ACC112 (cell line): ENCODE measurements at regions not wholly inside any gene's neighbourhood (a gene's known extent, or its start where the extent isn't known, plus 50 kb on each side); places are given as distances from the start of the nearest gene placed in this dataset.
"Not testable (repeated sequence)": the region's sequence is repeated elsewhere in the genome, so short reads cannot be mapped to it uniquely, and the experiment has no call there.

ENCODE experiments used
- H2AFZ ChIP-seq: fragments of 200-600 bp; sonication (generic); one replicate; pipeline ENCODE4 v1.6.0; 2017; ENCODE audit warnings: antibody characterized with exemption, low read length; ENCODE audit not compliant: unreplicated experiment
- H3K27ac ChIP-seq: fragments of 200-600 bp; sonication (generic); 2 replicates; pipeline ENCODE4 v1.5.1; 2014; ENCODE audit warnings: low read depth, mild to moderate bottlenecking, antibody characterized with exemption, low read length, moderate library complexity
- H3K27me3 ChIP-seq: fragments of 200-600 bp; sonication (generic); 2 replicates; pipeline ENCODE4 v1.6.1; 2014; ENCODE audit warnings: mild to moderate bottlenecking, antibody characterized with exemption, low read length, moderate library complexity, mixed read lengths; ENCODE audit not compliant: insufficient read depth
- H3K36me3 ChIP-seq: fragments of 200-600 bp; sonication (generic); 2 replicates; pipeline ENCODE4 v1.6.1; 2016; ENCODE audit warnings: mild to moderate bottlenecking, antibody characterized with exemption, low read length, moderate library complexity, mixed read lengths; ENCODE audit not compliant: insufficient read depth
- H3K4me1 ChIP-seq: fragments of 200-600 bp; sonication (generic); one replicate; pipeline ENCODE4 v1.6.1; 2016; ENCODE audit warnings: low read length, mixed read lengths; ENCODE audit not compliant: insufficient read depth, unreplicated experiment, control insufficient read depth
- H3K4me3 ChIP-seq: fragments of 200-600 bp; sonication (generic); 2 replicates; pipeline ENCODE4 v1.5.1; 2014; ENCODE audit warnings: mild to moderate bottlenecking, low read depth, low read length
- H3K79me2 ChIP-seq: fragments of 200-600 bp; sonication (generic); one replicate; pipeline ENCODE4 v1.6.0; 2016; ENCODE audit warnings: low read length; ENCODE audit not compliant: control insufficient read depth, unreplicated experiment, insufficient read depth

DNA sequence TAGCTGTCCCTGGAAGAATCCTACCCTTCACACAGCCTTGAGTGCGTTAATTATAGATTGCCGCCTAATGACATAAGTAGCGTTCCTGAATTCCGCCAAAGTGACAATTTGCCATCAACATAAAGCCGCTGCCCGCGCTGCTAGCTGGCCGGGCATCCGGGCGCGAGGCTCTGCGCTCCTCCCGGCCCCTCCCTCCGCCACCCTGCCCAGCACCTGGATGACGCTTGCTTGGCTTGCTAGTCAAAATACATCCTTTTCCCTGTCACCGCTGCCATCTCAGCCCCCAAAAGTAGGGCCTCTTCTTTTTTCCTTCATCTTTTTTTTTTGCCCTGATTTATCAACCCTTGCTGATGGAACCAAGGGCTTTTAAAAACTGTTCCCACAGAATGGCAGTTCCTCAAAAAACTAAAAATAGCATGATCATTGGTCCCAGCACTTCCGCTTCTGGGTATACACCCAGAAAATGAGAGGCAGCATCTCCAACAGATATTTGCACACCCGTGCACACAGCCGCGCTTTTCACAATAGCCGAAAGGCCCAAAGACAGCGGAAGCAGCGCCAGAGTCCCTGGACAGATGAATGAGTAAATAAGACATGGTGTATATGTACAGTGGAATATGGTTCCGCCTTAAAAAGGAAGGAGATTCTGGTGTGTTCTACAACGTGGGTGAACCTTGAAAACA is 235.2 kb downstream of the BCL11B start:
- Histone ChIP-seq H3K27me3 (no peaks in the 10 kb centered on the region), H3K79me2 (no peaks in the 10 kb centered on the region), H2AFZ (no peak overlapping the region), H3K36me3 (no peaks in the 10 kb centered on the region), H3K4me3 (no peak overlapping the region), H3K4me1 (no peaks in the 10 kb centered on the region), H3K27ac (no peak overlapping the region)

- H3K4me1 ChIP-seq, H3K27me3 ChIP-seq, H3K36me3 ChIP-seq, H3K79me2 ChIP-seq, H3K27ac ChIP-seq, H2AFZ ChIP-seq, H3K4me3 ChIP-seq: not testable (repeated sequence)
Measured at GRCh38 chr14:99037326-99037725, 234.7 kb downstream of the BCL11B start.

- H3K79me2 ChIP-seq, result no peaks in the 10 kb centered on the region
- no peak overlapping the region for H3K4me3 ChIP-seq
- H2AFZ ChIP-seq, result no peak overlapping the region
- no peaks in the 10 kb centered on the region for H3K36me3 ChIP-seq
- no peak overlapping the region for H3K27ac ChIP-seq
- no peaks in the 10 kb centered on the region for H3K4me1 ChIP-seq
- no peaks in the 10 kb centered on the region for H3K27me3 ChIP-seq
Measured at GRCh38 chr14:99037777-99038430, 234.1 kb downstream of the BCL11B start.

DNA sequence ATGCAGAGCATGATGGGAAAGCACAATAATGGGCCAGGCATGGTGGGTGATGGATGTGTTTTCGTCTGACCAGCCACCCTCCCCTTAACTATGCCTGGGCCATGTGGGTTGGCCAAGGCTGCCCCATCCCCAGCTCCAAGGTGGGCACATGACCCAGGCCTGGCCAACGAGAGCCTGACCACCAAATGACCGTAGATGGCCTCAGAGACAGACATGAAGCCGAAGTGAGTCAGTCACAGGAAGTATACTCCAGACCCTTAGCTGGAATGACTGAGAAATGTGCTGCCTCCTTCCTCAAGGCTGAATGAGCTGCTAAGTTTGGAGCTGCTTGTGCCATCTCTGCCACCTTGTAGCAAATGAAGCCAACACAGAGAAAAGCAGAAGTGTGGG is 233.6 kb downstream of the BCL11B start:
- Histone ChIP-seq H3K79me2 (no peaks in the 10 kb centered on the region), H3K4me1 (no peaks in the 10 kb centered on the region), H3K36me3 (no peaks in the 10 kb centered on the region), H3K27ac (no peak overlapping the region), H3K27me3 (no peaks in the 10 kb centered on the region), H2AFZ (no peak overlapping the region), H3K4me3 (no peak overlapping the region)

DNA sequence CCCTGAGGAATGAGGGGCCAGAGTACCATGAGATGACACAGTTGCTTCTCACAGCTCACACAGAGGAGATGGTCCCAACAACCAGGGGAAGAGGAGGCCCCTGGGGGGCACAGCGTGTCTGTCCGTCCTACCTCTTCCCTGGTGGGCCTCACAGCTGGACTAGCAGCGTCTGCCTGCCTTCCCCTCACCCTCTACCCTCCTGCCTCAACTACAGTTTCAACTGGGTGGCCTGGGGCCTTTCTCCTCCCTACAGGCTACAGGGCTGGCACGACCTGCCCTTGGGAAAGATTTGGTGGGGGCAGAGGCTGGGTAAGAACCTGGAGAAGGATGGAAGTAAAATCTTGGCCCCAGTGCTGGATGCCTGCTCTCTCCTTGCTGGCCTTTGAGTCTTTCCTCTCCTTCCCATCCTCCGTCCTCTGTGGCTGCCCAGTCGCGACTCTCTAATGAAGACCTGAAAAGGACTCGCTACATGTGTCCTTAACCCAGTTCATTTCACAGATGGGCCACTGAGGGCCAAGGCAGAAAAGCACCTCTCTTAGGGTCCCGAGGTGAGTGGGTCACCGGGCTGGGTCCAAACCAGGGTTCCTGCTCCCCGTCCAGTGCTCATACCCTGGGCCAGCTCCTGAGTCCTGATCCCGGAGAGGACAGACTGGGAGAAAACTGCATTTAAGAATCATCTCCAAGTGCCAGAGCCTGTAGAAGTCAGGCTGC is 232.5 kb downstream of the BCL11B start:
- no peaks in the 10 kb centered on the region for H3K4me1 ChIP-seq
- H3K4me3 ChIP-seq, result no peak overlapping the region
- H3K36me3 ChIP-seq, result no peaks in the 10 kb centered on the region
- no peak overlapping the region for H2AFZ ChIP-seq
- no peaks in the 10 kb centered on the region for H3K79me2 ChIP-seq
- no peak overlapping the region for H3K27ac ChIP-seq
- H3K27me3 ChIP-seq, result no peaks in the 10 kb centered on the region

GRCh38 chr14:99040052-99040451 is 231.9 kb downstream of the BCL11B start:
- Histone ChIP-seq H3K4me1 (no peaks in the 10 kb centered on the region), H3K79me2 (no peaks in the 10 kb centered on the region), H2AFZ (no peak overlapping the region), H3K36me3 (no peaks in the 10 kb centered on the region), H3K4me3 (no peak overlapping the region), H3K27me3 (no peaks in the 10 kb centered on the region), H3K27ac (no peak overlapping the region)

DNA sequence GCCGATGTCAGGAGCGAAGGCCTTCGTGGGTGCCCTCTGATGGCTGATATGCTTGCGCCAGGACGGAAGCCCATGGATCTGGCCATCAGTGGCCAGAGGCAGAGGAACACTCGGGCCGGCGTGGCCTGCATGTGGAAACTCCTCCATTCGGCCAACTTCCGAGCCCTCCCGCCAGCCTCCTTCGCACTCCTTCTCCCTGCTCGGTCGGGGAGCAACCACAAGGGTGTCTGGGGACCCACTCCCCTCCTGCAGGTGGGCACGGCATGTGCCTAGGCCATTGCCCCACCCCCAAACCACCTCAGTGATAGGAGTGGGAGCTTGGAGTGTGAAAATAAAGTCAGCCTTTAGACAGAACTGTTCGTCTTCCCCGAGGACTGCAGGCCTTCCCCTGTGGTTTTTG is 231.3 kb downstream of the BCL11B start:
- Histone ChIP-seq H3K79me2 (no peaks in the 10 kb centered on the region), H3K4me1 (no peaks in the 10 kb centered on the region), H3K4me3 (no peak overlapping the region), H3K36me3 (no peaks in the 10 kb centered on the region), H2AFZ (no peak overlapping the region), H3K27ac (no peak overlapping the region), H3K27me3 (no peaks in the 10 kb centered on the region)

GRCh38 chr14:99041141-99041819 is 230.7 kb downstream of the BCL11B start:
- H3K27ac ChIP-seq, result no peak overlapping the region
- no peak overlapping the region for H3K4me3 ChIP-seq
- no peaks in the 10 kb centered on the region for H3K79me2 ChIP-seq
- no peaks in the 10 kb centered on the region for H3K36me3 ChIP-seq
- no peaks in the 10 kb centered on the region for H3K27me3 ChIP-seq
- no peak overlapping the region for H2AFZ ChIP-seq
- no peaks in the 10 kb centered on the region for H3K4me1 ChIP-seq

GRCh38 chr14:99041820-99042174 is 230.2 kb downstream of the BCL11B start:
- H3K79me2 ChIP-seq, result no peaks in the 10 kb centered on the region
- no peak overlapping the region for H3K27ac ChIP-seq
- H3K36me3 ChIP-seq, result no peaks in the 10 kb centered on the region
- H3K4me1 ChIP-seq, result no peaks in the 10 kb centered on the region
- H3K27me3 ChIP-seq, result no peaks in the 10 kb centered on the region
- no peak overlapping the region for H2AFZ ChIP-seq
- no peak overlapping the region for H3K4me3 ChIP-seq

GRCh38 chr14:99042381-99043266 is 229.4 kb downstream of the BCL11B start:
- Histone ChIP-seq H3K4me1 (no peaks in the 10 kb centered on the region), H3K27me3 (no peaks in the 10 kb centered on the region), H3K79me2 (no peaks in the 10 kb centered on the region), H2AFZ (no peak overlapping the region), H3K27ac (no peak overlapping the region), H3K4me3 (no peak overlapping the region), H3K36me3 (no peaks in the 10 kb centered on the region)
